Activated CD4-positive, alpha-beta T cell treated with anti-CD3 and anti-CD28 coated beads, Interleukin-2, amount 10 ng/mL, durations not matched to agents 24 days and 14 days (primary cell): ENCODE measurements at regions not wholly inside any gene's neighbourhood (a gene's known extent, or its start where the extent isn't known, plus 50 kb on each side); places are given as distances from the start of the nearest gene placed in this dataset.

ENCODE experiments used
- DNase-seq: peaks from one replicate; pipeline ENCODE4 v3.0.0; 2022
- H3K27ac Mint-ChIP-seq: one replicate; pipeline ENCODE4 v1.8.0; 2022; ENCODE audit warnings: mild to moderate bottlenecking, mixed read lengths
- H3K27me3 Mint-ChIP-seq: one replicate; pipeline ENCODE4 v1.8.0; 2022; ENCODE audit warnings: mixed read lengths
- H3K36me3 Mint-ChIP-seq: one replicate; pipeline ENCODE4 v1.8.0; 2022; ENCODE audit warnings: low read depth, mild to moderate bottlenecking, mixed read lengths
- H3K4me1 Mint-ChIP-seq: one replicate; pipeline ENCODE4 v1.8.0; 2021; ENCODE audit warnings: mixed read lengths
- H3K4me3 Mint-ChIP-seq: one replicate; pipeline ENCODE4 v1.8.0; 2022; ENCODE audit warnings: mild to moderate bottlenecking, moderate library complexity, mixed read lengths
- H3K9me3 Mint-ChIP-seq: one replicate; pipeline ENCODE4 v1.8.0; 2021; ENCODE audit warnings: mixed read lengths
- intact Hi-C: fragments of 100-400 bp; cut with micrococcal nuclease; formaldehyde crosslinking; loops from one replicate; pipeline ENCODE4 v1.15.1; 2023

DNA sequence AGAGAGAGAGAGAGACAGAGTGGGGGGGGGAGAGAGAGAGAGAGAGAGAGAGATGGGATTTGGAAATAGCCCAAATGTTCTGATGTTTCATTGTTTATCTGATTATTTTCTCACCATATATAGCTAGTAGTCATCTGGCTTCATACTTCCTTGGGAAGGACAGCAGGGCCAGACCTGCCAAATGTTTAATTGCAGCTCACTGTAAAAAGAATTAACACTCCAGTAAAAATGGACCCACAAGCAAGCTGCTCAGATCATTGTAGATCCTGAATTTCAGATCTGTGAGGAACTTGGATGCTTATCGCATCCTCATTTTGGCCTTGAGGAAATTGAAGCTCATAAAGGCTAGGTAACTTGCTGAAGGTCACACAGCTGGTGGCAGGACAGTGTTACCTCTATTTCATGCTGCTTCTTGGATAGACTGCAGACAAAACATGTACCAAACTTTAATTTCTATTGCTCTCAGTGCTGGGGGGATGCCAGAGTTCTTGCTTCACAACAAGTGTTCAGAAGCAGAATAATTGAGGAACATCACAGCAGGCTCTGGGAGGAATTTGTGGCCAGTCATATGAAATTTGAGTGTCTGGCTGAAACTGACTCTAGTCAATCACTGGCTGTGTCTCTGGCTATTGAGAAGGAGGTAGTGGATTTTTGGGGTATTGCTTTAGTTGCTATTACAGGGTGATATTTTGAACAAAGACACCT lies 223.5 kb downstream of the PIK3C3 start:
- Mint-ChIP-seq H3K36me3 (no peaks in the 10 kb centered on the region), H3K4me3 (no peak overlapping the region), H3K27ac (no peak overlapping the region), H3K9me3 (no peaks in the 10 kb centered on the region), H3K4me1 (no peaks in the 10 kb centered on the region), H3K27me3 (peaks cover 6% of the 10 kb centered on the region)
- no peak for DNase-seq
- intact Hi-C loops = no loop called here

DNA sequence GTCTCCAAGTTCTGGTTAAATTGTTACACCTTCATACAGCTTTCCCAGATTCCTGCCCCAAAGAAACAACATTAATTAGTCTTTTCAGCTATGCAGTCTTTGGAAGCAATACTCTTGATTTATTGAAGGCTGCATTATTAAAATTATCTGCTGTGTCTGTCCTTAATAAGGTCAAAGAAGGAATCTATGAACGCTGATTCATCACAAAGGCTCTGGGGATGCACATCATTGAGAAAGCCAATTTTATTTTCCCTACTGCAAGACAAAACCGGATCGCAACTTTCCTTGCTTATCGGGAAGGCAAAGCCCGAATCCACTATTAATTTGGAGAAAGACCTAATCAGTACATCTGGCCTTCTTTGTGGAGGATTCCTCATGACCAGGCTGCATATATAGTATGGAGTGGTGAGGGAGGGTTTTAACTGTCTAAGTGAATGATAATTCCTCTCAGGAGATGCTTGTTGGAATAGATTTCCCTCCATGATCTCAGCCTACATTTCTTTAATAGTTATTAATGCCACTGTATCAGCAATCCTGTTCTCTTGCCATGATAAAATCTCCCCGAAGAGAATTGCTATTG lies 224.6 kb downstream of the PIK3C3 start:
- H3K4me1 Mint-ChIP-seq = no peaks in the 10 kb centered on the region
- DNase-seq = no peak
- no peak overlapping the region for H3K27ac Mint-ChIP-seq
- no peaks in the 10 kb centered on the region for H3K36me3 Mint-ChIP-seq
- intact Hi-C loops = no loop called here
- no peaks in the 10 kb centered on the region for H3K9me3 Mint-ChIP-seq
- H3K4me3 Mint-ChIP-seq = no peak overlapping the region
- H3K27me3 Mint-ChIP-seq = peaks cover 4% of the 10 kb centered on the region

DNA sequence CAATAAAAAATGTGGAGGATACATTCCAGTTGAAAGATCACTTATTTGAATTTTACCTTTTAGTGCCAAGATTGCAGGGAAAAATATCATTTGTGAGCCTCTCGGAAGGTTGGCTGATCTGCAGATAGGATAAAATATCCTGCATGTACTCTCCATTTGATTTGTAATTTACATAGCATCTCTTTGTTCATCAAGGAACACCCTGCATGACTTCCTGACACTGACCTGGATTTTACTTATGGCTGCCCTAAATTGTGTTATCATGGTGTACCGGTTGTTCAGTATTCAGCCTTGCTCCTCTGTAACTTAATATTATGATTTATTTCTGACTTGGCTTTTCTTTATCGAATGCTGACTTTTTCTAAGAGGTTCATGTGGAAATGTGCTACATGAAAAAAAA lies 226.4 kb downstream of the PIK3C3 start:
- Mint-ChIP-seq H3K9me3 (no peaks in the 10 kb centered on the region), H3K4me3 (no peak overlapping the region), H3K36me3 (no peaks in the 10 kb centered on the region), H3K27ac (no peak overlapping the region), H3K4me1 (no peaks in the 10 kb centered on the region), H3K27me3 (peaks cover 2% of the 10 kb centered on the region)
- intact Hi-C loops = no loop called here
- no peak for DNase-seq

DNA sequence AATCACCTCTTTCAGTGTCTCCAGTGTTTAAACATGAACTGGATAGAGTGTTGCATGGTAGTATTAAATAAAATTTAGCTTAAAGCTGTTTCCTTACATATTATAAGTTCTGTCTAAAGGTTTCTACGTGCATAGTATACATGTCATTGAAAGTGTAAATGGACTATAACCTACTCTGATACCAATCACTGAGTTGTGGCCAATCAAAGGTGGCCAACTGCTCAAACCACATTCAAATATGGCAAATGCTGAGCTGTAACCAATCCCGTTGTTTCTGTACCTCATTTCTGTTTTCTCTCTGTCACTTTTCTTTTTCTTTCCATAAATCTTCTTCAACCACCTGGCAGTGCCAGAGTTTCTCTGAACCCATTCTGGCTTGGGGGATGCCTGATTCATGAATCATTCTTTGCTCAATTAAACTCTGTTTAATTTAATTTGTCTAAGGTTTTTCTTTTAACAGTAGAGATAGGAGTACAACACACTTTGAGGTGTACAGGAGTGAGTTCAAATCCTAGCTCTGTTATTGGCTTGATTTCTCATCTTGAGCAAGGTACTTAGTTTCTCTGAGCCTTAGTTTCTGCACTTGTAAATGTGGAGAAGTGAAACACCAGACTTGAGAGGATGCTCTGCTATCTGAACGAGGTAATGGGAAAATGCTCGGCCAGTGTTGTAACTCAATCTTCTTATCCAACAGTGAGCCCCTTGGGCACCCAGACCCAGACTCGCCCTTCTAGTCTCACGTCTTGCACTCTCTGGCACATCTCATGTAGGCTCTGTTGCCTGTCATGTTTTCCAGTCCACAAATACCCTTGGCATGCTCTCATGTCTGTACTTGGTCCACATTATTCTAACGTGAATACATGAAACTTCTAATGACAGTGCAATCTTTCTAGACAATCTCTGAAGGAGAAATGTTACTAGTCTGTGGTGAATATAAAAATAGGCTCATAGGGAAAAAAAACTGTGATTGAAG lies 228.0 kb downstream of the PIK3C3 start:
- Mint-ChIP-seq H3K27ac (no peak overlapping the region), H3K9me3 (no peaks in the 10 kb centered on the region), H3K4me3 (no peak overlapping the region), H3K36me3 (no peaks in the 10 kb centered on the region), H3K4me1 (no peaks in the 10 kb centered on the region), H3K27me3 (peaks cover 2% of the 10 kb centered on the region)
- no peak for DNase-seq
- intact Hi-C loops = no loop called here

DNA sequence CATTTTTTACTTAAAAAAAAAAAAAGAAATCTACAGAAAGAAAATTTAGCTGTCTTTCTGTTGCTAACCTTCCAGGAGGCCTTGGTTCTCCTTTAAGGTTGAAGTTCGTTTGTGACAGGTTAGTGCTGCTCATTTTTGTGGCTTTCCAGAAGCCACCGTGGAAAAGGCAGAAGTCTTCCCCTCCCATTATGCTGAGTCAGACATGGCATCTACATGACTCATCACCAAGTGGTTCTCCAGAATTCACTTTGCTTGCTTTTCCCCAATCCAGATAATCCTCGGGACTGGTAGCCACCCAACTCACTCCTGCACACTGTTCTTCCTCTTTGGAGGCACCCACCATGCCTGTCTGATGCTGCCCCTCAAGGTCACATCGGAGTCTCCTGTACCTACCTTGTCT lies 228.7 kb downstream of the PIK3C3 start:
- Mint-ChIP-seq H3K4me3 (no peak overlapping the region), H3K36me3 (no peaks in the 10 kb centered on the region), H3K9me3 (no peaks in the 10 kb centered on the region), H3K27ac (no peak overlapping the region), H3K4me1 (no peaks in the 10 kb centered on the region), H3K27me3 (peaks cover 2% of the 10 kb centered on the region)
- intact Hi-C loops = no loop called here
- DNase-seq = no peak

DNA sequence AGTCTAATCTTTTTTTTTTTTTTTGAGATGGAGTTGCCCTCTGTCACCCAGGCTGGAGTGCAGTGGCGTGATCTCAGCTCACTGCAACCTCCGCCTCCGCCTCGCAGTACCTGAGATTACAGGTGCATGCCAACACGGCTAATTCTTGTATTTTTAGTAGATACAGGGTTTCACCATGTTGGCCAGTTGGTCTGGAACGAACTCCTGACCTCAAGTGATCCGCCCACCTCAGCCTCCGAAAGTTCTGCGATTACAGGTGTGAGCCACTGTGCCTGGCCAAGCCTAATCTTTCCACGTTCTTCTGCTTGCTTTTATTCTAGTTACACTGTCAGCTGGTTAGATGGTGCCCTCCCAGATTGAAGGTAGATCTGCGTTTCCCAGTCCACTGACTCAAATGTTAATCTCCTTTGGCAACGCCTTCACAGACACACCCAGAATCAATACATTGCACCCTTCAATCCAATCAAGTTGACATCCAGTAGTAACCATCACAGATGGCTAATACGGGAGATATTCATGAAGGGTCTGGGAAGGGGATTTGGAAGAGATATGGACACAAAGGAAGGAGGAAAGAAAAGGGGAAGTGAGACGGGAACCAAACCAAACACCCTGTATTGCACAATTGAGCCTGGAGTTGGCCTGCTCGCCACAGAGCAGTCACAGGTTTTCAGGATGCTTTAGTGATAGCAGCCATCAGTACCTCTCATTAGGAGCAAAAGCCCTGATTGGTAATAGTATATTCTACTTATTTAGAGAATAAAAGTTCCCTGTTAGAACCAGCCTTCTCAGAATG lies 229.8 kb downstream of the PIK3C3 start:
- no peak for DNase-seq
- H3K9me3 Mint-ChIP-seq = no peaks in the 10 kb centered on the region
- intact Hi-C loops = no loop called here
- no peak overlapping the region for H3K27ac Mint-ChIP-seq
- no peaks in the 10 kb centered on the region for H3K4me1 Mint-ChIP-seq
- H3K4me3 Mint-ChIP-seq = no peak overlapping the region
- H3K36me3 Mint-ChIP-seq = no peaks in the 10 kb centered on the region
- H3K27me3 Mint-ChIP-seq = peaks cover 2% of the 10 kb centered on the region

DNA sequence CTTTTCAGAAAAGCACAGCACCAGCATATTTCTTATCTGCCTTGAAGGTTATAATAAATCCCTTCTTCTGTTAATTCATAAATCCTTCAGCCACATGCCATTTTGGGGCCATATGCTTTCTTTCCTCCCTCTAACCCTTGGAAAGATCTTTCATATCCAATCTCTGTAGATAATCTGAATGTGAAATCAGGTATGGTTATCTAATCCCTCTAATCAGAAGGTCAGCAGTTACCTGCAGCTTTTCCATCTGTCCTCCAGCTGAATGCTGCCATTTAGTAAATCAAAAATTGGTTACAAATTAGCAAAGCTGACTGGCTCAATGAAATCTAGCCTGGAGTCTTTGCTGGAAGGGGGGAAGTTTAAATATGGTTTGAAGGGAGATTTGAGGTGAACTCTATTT lies 230.5 kb downstream of the PIK3C3 start:
- no peak for DNase-seq
- Mint-ChIP-seq H3K36me3 (no peaks in the 10 kb centered on the region), H3K4me1 (no peaks in the 10 kb centered on the region), H3K4me3 (no peak overlapping the region), H3K27ac (no peak overlapping the region), H3K27me3 (peaks cover 2% of the 10 kb centered on the region), H3K9me3 (no peaks in the 10 kb centered on the region)
- intact Hi-C loops = no loop called here

DNA sequence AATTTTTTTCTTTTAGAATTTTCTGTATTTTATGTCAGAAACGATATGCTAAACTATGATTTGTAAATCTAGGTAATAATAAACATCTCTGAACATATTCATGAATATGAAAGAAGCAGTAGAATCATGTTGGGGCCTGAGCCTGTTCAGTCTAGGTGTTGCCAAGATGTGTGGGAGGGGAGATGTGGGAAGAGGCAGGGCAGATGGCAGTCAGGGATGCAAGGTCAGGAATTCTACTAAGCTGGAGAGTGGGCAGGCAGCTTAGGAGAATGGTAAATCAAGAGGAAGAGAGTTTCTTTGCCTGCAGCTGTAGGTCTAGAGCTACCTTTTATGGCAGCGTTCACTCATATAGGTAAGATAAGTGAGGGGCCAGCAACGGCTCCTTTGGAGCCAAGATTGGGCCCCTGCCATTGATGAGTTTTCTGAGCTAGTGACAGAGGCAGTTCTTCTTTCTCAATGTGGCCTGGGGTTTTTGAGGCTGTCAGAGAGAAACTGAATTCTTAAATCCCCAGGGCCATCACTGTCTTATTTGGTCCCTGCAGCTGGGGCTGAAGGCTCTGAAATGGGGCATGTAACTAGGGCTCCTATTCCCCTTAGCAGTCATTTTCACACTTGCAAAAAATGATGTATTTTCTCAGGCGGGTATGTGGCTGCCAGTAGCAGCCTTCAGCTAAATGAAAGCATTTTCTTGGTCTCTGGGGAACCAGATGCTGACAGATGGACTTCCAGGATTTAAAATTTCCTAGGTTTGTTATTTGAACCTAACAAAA lies 232.8 kb downstream of the PIK3C3 start:
- no peak for DNase-seq
- peaks cover 2% of the 10 kb centered on the region for H3K27me3 Mint-ChIP-seq
- no peaks in the 10 kb centered on the region for H3K9me3 Mint-ChIP-seq
- intact Hi-C loops = no loop called here
- H3K4me1 Mint-ChIP-seq = no peaks in the 10 kb centered on the region
- H3K36me3 Mint-ChIP-seq = no peaks in the 10 kb centered on the region
- H3K27ac Mint-ChIP-seq = no peak overlapping the region
- no peak overlapping the region for H3K4me3 Mint-ChIP-seq

DNA sequence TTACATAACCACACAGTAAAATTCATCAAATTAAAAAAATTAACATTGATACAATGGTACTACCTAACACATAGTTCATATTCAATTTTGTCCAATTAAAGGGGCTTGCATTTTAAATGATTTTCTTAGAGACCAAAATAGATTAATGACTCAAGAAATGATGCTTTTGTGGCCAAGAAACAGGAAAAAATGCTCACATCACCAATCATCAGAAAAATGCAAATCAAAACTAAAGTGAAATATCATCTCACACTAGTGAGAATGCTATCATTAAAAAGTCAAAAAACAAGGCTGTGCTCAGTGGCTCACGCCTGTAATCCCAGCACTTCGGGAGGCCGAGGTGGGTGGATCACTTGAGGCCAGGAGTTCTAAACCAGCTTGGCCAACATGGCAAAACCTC lies 235.6 kb downstream of the PIK3C3 start:
- H3K4me1 Mint-ChIP-seq = no peaks in the 10 kb centered on the region
- no peak overlapping the region for H3K27ac Mint-ChIP-seq
- H3K36me3 Mint-ChIP-seq = no peaks in the 10 kb centered on the region
- no peak overlapping the region for H3K4me3 Mint-ChIP-seq
- H3K9me3 Mint-ChIP-seq = no peaks in the 10 kb centered on the region
- intact Hi-C loops = no loop called here
- DNase-seq = no peak
- H3K27me3 Mint-ChIP-seq = no peaks in the 10 kb centered on the region

DNA sequence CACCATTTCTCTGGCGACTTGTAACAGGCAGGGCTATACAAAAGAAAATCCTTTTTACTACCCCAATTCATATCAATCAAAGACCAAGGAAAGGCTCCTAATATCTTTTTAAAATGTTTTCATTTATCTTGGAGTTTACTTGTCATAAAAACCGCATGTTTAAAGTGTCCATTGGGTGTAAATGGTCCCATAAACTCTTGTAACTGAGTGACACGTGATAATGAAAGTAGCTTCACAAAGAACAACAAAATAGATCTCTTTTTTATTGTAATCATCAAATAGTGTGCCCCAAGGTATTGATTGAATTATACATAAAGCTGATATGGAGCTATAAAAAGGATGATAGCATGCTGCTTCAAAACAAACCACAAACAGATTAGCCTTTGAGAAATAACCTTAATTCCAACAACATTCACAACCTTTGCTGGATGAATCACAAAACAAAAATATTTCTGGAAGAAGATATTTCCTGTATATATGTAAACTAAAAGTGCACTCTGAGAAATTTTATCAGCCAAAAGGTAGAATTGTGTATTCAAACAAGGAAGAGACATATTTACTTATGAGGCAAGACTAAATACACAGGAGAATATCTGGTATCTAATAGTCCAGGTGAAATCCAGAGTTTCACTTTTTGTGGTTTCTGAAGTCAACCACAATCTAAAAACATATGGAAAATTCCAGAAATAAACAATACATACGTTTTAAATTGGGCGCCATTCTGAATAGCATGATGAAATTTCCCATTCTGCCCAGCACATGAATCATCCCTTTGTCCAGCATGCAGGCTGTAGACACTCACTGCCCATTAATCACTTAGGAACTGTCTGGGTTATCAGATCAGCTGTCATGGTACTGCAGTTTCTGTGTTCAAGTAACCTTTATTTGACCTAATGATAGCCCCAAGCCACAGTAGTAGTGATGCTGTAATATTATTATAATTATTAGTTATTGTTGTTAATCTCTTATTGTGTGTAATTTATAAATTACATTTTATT lies 237.5 kb downstream of the PIK3C3 start:
- intact Hi-C loops = no loop called here
- H3K36me3 Mint-ChIP-seq = no peaks in the 10 kb centered on the region

DNA sequence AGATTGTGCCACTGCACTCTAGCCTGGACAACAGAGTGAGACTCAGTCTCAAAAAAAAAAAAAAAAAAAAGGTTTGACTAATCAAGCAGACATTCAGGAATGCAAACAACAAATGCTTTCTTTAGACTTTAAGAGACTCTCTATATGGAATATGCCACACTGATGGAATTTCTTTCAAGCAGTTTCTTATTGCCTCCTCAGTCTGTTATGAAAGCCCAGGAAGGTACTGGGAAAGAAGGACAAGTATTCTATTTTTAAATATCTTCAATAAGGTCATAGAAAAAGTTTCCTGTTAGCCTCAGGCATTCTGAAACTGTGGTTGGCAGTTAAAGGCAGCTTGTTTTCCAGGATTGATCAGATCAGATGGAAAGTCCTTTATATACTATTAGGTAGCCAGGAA lies 241.6 kb downstream of the PIK3C3 start:
- no peak for DNase-seq
- Mint-ChIP-seq H3K4me3 (no peak overlapping the region), H3K9me3 (no peaks in the 10 kb centered on the region), H3K27ac (no peak overlapping the region), H3K4me1 (no peaks in the 10 kb centered on the region), H3K27me3 (no peaks in the 10 kb centered on the region), H3K36me3 (no peaks in the 10 kb centered on the region)
- intact Hi-C loops = no loop called here

More for the DNA sequence above, 237.5 kb downstream of the PIK3C3 start:
- no peaks in the 10 kb centered on the region for H3K27me3 Mint-ChIP-seq
- H3K27ac Mint-ChIP-seq = no peak overlapping the region
- no peaks in the 10 kb centered on the region for H3K4me1 Mint-ChIP-seq
- DNase-seq = no peak
- H3K9me3 Mint-ChIP-seq = no peaks in the 10 kb centered on the region
- no peak overlapping the region for H3K4me3 Mint-ChIP-seq

DNA sequence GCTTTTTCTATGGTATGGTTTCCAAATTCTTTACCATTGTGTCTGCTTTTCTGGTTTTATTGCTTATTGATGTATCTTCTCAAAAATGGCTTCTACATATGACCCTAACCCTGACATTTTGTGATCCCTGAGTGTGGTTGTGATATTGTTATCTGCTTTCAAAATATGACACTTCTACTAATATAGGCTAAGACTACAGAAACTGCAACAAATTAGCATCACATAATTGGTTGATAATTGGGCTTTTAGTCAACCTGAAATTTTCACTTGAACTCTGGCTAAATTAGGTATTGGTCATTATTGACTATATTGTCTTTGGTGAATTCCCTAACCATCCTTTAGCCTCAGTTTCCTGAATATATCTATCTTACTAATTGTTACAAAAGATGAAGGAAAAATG lies 246.1 kb downstream of the PIK3C3 start:
- intact Hi-C loops = no loop called here
- Mint-ChIP-seq H3K36me3 (no peaks in the 10 kb centered on the region), H3K27ac (no peak overlapping the region), H3K9me3 (no peaks in the 10 kb centered on the region), H3K4me3 (no peak overlapping the region), H3K4me1 (no peaks in the 10 kb centered on the region), H3K27me3 (no peaks in the 10 kb centered on the region)
- DNase-seq = no peak
